ENCODE measurements at regions not wholly inside any gene's neighbourhood (a gene's known extent, or its start where the extent isn't known, plus 50 kb on each side); places are given as distances from the start of the nearest gene placed in this dataset.
"Not testable (repeated sequence)": the region's sequence is repeated elsewhere in the genome, so short reads cannot be mapped to it uniquely, and the experiment has no call there.

GRCh38 chr21:27061770-27062169 is 94.9 kb upstream of the ADAMTS5 start:
- DNase-seq = no peak

GRCh38 chr21:27060190-27060589 is 93.3 kb upstream of the ADAMTS5 start:
- DNase-seq = no peak

- DNase-seq = no peak
These were observed 92.1 kb upstream of the ADAMTS5 start for GRCh38 chr21:27058673-27059605.

- DNase-seq = no peak
These were observed 91.1 kb upstream of the ADAMTS5 start for GRCh38 chr21:27057997-27058396.

- DNase-seq = peak; percentile 4
These were observed 80.9 kb upstream of the ADAMTS5 start for GRCh38 chr21:27047658-27048314.

- DNase-seq = no peak
These were observed 80.4 kb upstream of the ADAMTS5 start for GRCh38 chr21:27047283-27047657.

- no peak for DNase-seq
These were observed 78.5 kb upstream of the ADAMTS5 start for GRCh38 chr21:27045281-27045985.

- DNase-seq = no peak
These were observed 76.5 kb upstream of the ADAMTS5 start for GRCh38 chr21:27043377-27043776.

GRCh38 chr21:27040738-27041469 is 74.0 kb upstream of the ADAMTS5 start:
- DNase-seq = no peak

GRCh38 chr21:27036736-27037301 is 69.9 kb upstream of the ADAMTS5 start:
- no peak for DNase-seq

GRCh38 chr21:27035791-27036190 is 68.9 kb upstream of the ADAMTS5 start:
- no peak for DNase-seq

- no peak for DNase-seq
These were observed 67.9 kb upstream of the ADAMTS5 start for GRCh38 chr21:27034796-27035195.

GRCh38 chr21:27033471-27033870 is 66.6 kb upstream of the ADAMTS5 start:
- DNase-seq = no peak

GRCh38 chr21:27026501-27026900 is 59.6 kb upstream of the ADAMTS5 start:
- DNase-seq = no peak

GRCh38 chr21:27025708-27026107 is 58.8 kb upstream of the ADAMTS5 start:
- not testable (repeated sequence) for DNase-seq

- DNase-seq = no peak
These were observed 58.1 kb upstream of the ADAMTS5 start for GRCh38 chr21:27024971-27025370.

GRCh38 chr21:27024301-27024700 is 57.4 kb upstream of the ADAMTS5 start:
- DNase-seq = peak; percentile 8

GRCh38 chr21:27023186-27023585 is 56.3 kb upstream of the ADAMTS5 start:
- DNase-seq = no peak

- no peak for DNase-seq
These were observed 54.9 kb upstream of the ADAMTS5 start for GRCh38 chr21:27021801-27022200.

GRCh38 chr21:27021046-27021445 is 54.2 kb upstream of the ADAMTS5 start:
- DNase-seq = no peak

GRCh38 chr21:27017246-27017645 is 50.4 kb upstream of the ADAMTS5 start:
- no peak for DNase-seq

Measured in amniotic stem cell (primary cell).